Skin of body (tissue), 1 donor: ENCODE measurements at regions not wholly inside any gene's neighbourhood (a gene's known extent, or its start where the extent isn't known, plus 50 kb on each side); places are given as distances from the start of the nearest gene placed in this dataset.
A peak's percentile ranks its signal among the peaks of the same experiment; 100 is the strongest.
"Not testable (repeated sequence)": the region's sequence is repeated elsewhere in the genome, so short reads cannot be mapped to it uniquely, and the experiment has no call there.

ENCODE experiments used
- DNase-seq: peaks from one replicate; lab custom pipeline; 2025; lab: John Stamatoyannopoulos, UW

DNA sequence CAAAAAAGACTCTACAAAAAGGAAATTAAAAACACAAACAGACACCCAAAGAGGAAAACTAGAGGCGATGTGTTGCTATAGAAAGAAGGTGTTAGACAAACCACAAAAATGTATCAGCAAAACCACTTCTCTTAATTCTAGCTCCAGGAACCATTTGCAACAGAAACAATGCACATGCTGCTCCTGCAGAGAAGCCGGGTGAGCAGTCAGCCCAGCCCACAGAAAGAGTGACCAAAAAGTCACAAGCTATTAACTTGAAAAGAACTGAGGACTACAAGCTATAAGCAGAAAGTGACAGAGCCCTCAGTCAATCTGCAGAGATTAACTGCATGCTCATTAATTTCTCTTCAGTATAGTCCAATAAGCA lies 96.2 kb upstream of the KLHL13 start:
- DNase-seq, result no peak

DNA sequence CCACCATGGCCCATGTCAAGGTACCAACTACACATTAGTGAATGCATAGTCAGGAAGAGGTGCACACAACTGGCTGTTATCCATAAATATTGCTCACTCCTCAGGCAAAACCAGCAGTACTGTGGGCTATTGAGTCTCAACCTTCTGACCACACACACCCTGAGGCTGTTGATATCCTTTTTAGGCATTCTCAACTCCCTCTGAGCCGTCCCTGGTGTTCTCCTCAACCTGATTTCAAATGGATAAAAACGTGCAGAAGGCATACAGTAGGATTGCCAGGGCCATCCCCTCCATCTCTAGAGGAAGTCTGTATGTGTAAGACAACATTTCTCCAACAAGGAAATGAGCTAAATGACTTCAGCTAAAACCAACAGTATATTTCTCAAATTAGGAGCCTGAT lies 98.7 kb upstream of the KLHL13 start:
- DNase-seq, result no peak

DNA sequence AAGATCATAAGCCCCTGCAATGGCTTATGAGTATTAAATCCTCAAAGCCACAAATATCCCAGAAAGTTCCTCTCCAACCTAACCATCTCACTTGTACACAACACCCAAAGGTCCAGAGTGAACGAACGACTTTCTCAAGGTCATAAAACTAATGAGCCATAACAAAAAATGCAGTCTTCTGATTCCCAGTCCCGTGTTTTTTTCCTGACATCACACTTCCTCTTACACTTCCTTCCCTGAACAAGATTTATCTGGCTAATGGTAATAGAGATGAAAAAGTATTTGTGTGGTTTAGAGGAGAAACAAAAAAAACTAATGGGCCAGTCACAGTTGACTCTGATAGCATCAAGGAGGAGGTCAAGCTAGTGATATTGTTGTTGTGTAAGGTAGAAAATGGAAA lies 99.5 kb upstream of the KLHL13 start:
- DNase-seq, result no peak

DNA sequence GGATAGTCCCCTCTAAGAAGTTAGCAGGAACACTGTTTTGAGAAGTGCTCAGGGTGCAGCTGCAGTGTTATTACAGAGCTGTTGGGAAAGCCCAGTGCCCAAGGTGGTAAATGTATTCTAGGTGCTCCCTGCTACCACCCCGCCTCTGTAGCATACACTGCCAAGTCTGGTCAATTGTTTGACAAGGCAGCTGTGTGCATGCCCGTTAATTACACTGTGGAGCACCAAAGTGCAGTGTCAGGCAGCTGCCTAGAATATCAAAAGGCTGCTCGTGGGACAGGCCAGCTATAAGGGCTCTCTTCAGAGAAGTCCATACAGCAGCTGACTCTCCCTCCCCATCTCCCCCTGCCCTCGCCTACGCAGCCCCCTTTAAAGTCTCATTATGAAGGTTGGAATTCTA lies 99.9 kb upstream of the KLHL13 start:
- DNase-seq, result no peak

DNA sequence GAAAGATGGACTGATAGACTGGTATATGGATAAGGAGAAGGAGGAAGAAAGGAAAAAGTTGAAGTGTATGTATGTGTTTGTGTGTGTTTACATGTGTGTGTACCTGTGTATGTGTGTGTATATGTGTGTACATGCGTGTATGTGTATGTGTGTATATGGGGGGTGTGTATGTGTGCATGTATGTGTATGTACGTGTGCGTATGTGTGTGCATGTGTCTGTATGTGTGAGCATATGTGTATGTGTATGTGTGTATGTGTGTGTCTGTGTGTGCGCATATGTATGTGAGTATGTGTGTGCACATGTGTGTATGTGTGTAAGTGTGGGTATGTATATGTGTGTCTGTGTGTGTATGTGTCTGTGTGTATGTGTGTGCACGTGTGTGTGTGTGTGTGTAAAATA lies 101.5 kb upstream of the KLHL13 start:
- no peak for DNase-seq

DNA sequence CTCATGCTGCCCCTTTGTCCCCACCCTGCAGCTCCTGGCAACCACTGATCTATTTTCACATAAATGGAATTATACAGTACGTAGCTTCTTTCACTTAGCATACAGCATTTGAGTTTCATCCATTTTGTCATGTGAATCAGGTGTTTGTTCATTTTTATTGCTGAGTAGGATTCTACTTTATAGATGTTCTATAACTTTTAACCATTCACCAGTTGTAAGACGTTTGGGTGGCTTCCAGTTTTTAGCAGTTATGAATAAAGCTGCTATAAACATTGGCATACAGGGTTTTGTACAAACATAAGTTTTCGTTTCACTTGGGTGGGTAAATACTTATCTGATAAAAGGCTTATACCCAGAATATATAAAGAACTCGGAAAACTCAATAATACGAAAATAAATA lies 102.3 kb upstream of the KLHL13 start:
- DNase-seq, result no peak

DNA sequence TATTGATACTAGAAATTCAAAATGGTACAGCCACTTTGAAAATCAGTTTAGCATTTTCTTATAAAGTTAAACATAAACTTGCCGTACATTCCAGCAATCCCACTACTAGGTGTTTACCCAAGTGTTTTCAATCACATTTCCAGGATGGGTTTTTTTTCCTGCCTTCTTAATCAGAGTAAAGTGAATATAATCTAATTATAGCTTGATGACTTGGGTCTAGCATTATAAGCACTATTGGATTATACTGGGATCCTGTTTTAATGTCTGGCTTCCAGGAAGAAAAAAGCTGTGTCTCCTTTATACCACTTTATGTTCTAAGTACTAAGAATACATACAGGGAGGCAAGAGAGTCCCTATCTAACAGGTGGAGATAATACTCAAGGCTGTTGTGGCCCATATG lies 103.3 kb upstream of the KLHL13 start:
- DNase-seq, result no peak

DNA sequence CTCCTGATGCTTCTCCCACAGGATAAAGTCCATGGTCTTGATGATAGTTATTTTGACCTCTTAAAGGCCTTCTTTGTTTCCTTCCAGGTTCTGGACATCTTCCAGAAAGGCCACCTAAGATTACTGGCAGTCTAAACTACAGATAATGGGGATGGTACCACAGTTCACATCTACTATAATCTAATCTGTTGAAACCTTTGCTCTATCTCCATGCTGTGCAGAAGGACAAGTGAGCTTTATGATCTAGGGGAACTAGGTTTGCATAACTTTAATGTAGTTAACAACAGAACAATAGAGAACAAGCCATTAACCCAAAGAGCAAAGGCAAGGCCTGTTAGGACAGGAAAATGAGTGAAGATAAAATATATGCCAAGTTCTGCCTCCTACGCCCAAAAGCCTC lies 103.9 kb upstream of the KLHL13 start:
- DNase-seq, result no peak

DNA sequence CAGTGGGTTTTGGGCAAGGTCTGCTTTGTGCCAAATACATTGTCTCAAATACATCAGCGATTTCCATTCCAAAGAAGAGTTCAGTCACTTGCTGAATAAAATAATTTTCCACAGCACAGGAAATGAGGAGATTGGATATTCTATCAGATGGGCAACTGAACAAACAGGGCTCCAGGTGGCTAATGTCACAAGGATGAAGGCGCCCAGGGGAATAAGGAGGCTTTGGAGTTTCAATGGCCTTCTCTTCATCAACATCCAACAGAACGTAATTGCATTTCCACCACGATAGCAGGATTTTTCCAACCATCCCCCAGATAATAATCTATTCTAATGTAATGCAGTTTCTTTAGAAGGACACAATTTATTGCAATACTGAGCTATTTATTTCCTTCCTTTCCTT lies 104.7 kb upstream of the KLHL13 start:
- DNase-seq, result no peak

DNA sequence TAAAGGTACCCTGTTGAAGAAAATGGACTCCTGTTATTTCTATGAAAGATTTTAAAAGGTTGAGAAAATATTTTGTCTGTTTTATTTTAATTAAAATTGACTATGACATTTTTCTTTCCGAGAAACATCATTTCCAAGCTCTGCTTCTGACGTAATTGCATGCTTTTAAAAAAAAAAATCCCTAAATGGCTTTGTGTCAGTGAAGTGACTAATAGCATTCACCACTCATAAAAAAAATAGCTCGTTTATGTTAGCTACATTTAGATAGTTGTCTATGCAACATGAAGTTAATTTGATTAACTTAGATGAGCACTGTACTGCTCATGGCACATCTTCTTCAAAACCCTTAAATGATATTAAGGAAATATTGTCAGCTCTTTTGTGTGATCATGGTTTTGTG lies 105.1 kb upstream of the KLHL13 start:
- DNase-seq, result no peak

DNA sequence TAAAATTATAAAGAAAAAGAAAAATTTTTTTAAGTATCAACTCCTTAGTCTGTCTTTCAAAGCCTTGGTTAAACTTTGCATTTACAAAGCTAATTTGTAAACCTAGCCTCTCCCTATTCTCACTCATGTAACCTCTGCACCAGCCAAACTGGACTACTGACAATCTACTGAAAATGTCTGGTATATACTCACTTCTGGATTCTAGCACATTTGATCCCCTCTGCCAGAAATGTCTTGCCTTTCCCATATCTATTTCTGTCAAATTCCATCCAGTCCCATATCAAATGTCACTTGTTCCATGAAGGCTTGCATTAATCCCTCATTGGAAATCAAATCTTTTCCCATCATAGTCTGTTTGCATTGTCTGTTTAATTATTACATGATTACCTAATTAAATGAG lies 105.8 kb upstream of the KLHL13 start:
- no peak for DNase-seq

DNA sequence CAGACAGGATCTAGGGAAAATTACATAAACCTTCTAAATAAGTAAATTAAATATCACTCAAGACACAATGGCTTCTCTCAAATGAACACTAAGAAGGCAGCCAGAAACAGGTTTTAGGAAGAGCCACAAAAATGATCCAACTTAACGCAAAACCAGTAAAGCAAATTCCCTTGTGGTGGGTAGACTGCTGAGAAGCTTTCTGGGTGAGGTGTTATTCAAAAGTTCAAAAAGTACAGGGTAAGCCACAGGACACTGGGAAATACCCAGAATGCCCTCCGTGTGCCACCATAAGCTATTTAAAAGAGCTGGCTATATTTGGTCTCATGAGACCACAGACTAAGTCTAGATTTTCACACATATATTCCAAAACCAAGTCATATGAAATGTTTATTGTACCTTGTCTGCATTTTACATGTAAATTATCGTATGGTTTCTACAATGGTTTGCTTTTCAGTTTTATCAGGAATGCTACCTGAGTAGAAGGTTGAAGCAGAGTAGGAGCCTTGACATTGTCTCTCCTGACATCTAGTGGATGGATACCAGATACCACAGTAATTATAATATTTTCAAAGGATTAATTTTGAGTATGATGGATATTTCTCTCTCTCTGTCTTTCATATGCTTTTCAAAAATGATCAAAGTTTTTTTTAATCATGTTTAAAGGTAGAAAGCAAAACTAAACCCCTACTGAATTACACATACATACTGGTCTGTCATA lies 109.3 kb upstream of the KLHL13 start:
- DNase-seq, result no peak

DNA sequence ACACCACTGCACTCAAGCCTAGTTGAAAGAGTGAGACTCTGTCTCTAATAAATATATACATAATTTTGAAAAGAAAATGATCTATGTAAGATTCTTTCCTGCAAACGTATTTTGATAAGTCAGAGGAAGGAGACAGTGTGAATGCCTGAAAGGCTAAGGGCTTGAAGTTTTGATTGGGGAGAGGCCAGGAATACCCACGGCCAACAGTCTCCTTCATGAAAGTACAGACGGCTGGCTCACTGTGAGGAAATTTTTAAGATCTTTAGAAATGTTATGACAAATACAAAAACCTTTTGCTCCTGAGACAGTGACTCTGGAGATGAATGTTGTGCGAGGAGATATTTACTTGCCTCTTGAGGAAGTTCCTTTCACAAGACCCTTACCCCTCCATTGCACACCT lies 111.4 kb upstream of the KLHL13 start:
- no peak for DNase-seq

DNA sequence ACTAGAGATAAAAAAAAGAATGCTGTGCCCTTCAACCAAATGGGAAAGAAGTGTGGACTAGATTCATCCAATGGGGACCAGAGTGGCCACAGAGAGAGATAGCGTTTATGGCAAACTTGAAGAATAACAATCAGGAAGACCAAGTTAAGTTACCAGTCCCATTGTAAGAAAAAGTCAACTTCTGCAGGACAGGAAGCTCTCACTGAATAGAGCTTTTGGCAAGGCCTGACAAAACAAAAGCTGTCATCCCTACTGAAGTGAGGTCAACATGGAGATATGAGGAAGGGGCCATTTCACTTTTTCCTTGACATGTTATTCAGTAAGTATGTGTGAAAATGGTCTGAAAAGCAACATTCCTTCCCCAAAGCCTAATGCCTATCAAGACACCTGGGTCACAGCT lies 111.8 kb upstream of the KLHL13 start:
- DNase-seq, result no peak

DNA sequence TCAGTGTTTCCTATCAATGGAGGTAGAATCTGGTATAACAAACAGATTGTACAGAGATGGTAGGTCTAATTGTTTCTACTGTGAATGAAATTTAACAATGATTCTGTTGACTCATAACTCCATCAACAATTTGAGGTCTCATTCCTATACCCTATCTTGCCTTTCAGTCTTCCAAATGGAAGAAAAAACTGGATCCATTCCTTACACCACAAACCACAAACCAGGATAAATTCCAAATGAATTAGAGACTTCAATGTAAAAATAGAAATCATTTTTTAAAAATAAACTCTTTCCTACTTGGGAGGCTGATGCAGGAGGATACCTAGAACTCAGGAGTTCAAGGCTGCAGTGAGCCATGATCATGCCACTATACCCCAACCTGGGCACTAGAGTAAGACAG lies 114.4 kb upstream of the WDR44 start:
- DNase-seq, result no peak

DNA sequence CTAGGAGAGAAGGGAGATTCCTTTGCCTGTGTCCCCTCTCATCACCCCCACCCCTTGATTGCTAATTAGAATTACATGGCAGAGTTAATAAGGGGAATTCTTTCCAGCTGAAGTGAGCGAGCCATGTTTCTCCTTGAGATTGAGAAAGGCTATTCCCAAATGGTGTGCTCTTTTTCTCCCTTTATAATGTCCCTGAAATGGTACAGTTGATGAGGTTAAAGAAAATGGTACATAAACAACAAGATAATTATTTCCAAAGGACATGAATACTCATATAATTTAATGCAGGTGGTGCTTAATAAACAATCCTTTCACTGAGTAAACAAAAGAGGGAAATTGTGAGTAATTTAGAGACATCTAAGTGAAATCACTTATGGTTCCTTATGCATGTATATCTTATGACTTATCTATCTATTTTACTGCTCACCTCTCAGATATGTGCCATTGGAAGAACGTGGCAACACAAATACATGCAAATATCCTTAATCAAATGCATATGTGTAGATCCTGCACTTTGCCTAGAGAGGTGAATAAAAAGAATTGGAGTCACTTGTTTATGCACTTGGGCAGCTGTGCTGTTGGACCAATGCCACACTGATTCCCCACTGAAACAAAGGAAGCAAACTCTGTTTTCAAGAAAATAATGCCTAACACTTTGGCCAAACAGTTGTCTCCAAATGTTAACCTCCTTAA lies 106.6 kb upstream of the WDR44 start:
- peak; percentile 29 for DNase-seq

DNA sequence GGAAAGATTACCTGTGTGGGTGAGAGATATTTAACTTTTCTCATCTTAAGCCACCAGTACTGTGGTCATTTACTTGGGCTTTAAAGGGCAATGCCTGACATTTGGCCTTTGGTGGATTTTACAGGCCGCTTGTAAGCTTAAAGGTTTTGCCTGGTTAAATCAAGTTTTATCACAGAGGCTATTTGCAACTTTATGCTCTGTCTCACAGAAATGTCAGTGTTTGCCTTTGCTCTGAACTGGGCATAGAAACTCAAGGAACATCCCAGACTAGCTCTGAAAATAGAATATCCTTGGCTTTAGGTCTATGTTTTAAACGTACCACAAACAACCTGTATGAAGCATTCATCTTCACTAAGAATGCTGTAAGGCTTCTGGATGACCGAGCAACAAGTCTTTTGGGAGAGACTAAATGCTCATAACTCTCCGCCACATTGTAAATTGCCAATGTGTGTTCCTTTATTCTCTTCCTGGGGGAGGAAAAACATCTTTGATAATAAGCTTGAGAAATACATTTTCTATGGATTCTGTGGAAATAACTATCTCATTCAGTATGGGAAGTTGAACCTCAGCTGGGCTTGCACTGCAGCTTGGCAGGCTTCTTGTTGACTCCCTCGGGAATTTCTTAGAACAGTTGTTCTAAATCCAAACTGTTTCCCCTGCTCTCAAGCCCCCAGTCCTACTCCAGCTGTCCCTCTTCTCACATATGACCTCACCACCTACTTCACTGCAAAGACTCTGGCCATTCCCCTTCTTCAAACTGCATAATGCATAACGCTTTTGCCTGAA lies 105.8 kb upstream of the WDR44 start:
- peak; percentile 87 for DNase-seq

DNA sequence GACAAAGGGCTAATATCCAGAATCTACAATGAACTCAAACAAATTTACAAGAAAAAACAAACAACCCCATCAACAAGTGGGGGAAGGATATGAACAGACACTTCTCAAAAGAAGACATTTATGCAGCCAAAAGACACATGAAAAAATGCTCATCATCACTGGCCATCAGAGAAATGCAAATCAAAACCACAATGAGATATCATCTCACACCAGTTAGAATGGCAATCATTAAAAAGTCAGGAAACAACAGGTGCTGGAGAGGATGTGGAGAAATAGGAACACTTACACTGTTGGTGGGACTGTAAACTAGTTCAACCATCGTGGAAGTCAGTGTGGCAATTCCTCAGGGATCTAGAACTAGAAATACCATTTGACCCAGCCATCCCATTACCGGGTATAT lies 98.9 kb upstream of the WDR44 start:
- not testable (repeated sequence) for DNase-seq

DNA sequence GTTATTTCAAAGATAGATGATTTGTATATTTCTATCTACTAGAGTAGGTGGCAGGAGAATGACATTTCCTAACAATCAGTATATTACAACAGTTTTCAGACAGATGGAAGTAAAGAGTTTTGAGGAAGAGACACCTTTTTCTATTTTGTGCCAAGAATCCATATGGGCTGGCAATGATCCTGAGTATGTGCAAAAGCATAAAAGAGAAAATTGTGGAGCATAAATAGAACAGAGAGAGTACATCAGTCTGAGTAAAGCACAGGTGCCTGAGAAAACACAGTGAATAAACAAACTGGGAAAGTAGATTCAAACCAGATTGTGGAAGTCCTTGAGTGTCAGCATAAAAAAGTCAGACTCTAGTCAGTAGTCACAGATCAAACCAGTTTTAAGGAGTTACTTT lies 96.8 kb upstream of the WDR44 start:
- no peak for DNase-seq

DNA sequence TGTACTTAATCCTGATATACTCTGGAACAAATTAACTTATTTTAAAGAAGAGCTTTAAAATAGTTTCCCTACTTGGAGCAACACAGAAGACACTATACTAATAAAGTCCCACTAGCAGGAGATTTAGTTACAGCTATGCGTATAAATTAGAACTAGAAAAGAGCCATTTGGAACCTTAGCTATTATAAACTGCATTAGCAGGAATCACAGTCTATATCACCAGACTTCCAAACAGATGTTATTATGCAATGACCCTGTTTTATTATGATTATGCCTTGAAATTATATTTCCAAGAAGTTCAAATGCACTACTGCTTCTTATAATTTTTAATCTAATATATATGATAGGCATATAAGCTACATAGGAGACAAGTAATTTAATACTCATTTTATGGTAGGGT lies 95.5 kb upstream of the WDR44 start:
- DNase-seq, result peak; percentile 38

DNA sequence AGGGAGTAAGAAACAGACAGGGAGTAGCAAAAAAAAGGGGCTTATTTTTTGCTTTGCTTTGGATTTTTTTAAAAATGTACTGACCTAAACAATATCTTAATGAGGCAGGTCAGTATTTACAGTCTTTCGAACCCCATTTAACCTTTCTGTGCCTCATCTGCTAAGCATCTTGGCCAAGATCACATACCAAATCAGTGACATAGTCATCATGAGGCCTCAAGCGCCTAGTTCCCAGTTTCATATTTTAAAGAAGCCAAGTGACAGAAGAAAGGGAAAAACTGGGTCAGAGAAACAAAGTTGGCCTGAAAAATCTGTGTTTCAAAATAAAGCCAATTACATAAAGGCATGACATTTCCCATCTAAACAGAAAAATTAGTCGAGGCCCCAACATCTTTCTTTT lies 94.6 kb upstream of the WDR44 start:
- peak; percentile 46 for DNase-seq

DNA sequence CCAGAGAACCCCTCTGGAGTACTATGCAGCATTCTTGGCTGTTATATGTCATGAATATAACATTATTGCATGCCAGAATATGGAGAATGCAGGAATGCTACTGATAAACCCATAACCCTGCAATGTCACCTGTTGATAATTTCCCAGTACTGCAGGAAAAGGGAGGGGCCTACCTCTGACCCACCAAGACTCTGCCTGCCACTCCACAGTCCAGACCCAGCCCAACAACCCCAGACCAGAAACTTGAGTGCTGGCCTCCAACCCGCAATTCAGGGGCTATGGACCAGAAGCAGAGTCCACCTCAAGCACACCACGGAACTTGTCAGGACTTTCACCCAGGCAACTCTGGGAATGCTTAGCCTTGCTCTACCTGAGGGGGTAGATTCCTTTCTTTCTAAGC lies 92.9 kb upstream of the WDR44 start:
- no peak for DNase-seq

DNA sequence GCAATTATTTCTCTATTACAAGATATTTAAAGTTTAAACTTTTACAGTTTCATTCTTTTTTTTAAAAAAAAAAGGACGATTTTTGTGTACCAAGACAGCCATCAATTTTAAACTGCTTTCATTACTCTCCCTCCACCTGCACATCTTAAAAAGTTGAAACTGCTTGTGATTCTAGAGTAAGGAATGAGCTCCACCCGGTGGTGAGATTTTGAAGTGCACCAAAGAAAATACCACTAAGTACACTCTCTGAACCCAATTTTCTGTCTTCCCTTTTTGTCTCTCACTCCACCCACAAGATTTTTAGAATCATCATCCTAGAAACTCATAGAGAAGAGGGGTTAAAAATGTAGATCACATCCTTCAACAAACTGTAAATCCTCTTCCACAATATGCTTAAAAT lies 91.3 kb upstream of the WDR44 start:
- peak; percentile 11 for DNase-seq
